IMR-90 (cell line): ENCODE measurements at regions not wholly inside any gene's neighbourhood (a gene's known extent, or its start where the extent isn't known, plus 50 kb on each side); places are given as distances from the start of the nearest gene placed in this dataset.
"Not testable (repeated sequence)": the region's sequence is repeated elsewhere in the genome, so short reads cannot be mapped to it uniquely, and the experiment has no call there.

Experiments
- ATAC-seq: fragments of 200-7000 bp; cut with Tn5 transposase; 2 replicates; pipeline ENCODE4 v1.9.1; 2020; ENCODE audit warnings: low read depth, mild to moderate bottlenecking, moderate library complexity
- BruUV-seq: library from RNA; stranded (reverse); fragments of 400-500 nt; replicated peaks from 2 replicates; lab custom pipeline; 2021; lab: Mats Ljungman, UMichigan
- CTCF ChIA-PET: fragments of 300-600 bp; formaldehyde crosslinking; extraction: SDS; loops from one replicate; lab custom pipeline; 2021; ENCODE audit warnings: antibody characterized with exemption; lab: Yijun Ruan, JAX
- POLR2A ChIA-PET: fragments of 300-600 bp; sonication (Branson Sonifier 250); formaldehyde crosslinking; loops from one replicate; lab custom pipeline; 2022; ENCODE audit warnings: antibody characterized with exemption; ENCODE audit not compliant: unreplicated experiment; lab: Charles Lee
- DNase-seq: peaks from one replicate; pipeline ENCODE4 v3.0.0; 2013
- H2AFZ ChIP-seq: replicated peaks from 2 replicates; pipeline ENCODE3; 2013; ENCODE audit warnings: low read length, mild to moderate bottlenecking; ENCODE audit not compliant: poor library complexity
- H2AK5ac ChIP-seq: 2 replicates; pipeline ENCODE4 v1.6.1; 2013; ENCODE audit warnings: low read depth, low read length, inconsistent platforms
- H2AK9ac ChIP-seq: replicated peaks from 2 replicates; pipeline ENCODE3; 2013; ENCODE audit warnings: mild to moderate bottlenecking, low read depth, low read length, moderate library complexity; ENCODE audit not compliant: poor library complexity
- H2BK120ac ChIP-seq: 2 replicates; pipeline ENCODE4 v1.6.1; 2013; ENCODE audit warnings: low read depth, low read length, inconsistent platforms
- H2BK15ac ChIP-seq: 3 replicates; pipeline ENCODE4 v1.6.1; 2013; ENCODE audit warnings: low read depth, low read length, inconsistent platforms
- H2BK20ac ChIP-seq: 2 replicates; pipeline ENCODE4 v1.6.1; 2013; ENCODE audit warnings: low read depth, mild to moderate bottlenecking, inconsistent platforms, low read length, moderate library complexity
- H2BK5ac ChIP-seq: 2 replicates; pipeline ENCODE4 v1.6.1; 2013; ENCODE audit warnings: mild to moderate bottlenecking, low read depth, low read length, inconsistent platforms; ENCODE audit not compliant: poor library complexity, severe bottlenecking
- H3K14ac ChIP-seq: replicated peaks from 2 replicates; pipeline ENCODE4 v1.6.1; 2013; ENCODE audit warnings: low read depth, low read length, inconsistent platforms
- H3K18ac ChIP-seq: 2 replicates; pipeline ENCODE4 v1.6.1; 2013; ENCODE audit warnings: low read depth, low read length, control low read depth
- H3K23ac ChIP-seq: 2 replicates; pipeline ENCODE4 v1.6.1; 2013; ENCODE audit warnings: low read depth, low read length, inconsistent platforms
- H3K27ac ChIP-seq: 2 replicates; pipeline ENCODE4 v1.5.1; 2013; ENCODE audit warnings: mild to moderate bottlenecking, control low read depth, low read length; ENCODE audit not compliant: insufficient read depth
- H3K27me3 ChIP-seq: 2 replicates; pipeline ENCODE4 v1.6.1; 2013; ENCODE audit warnings: low read length; ENCODE audit not compliant: control insufficient read depth, insufficient read depth
- H3K36me3 ChIP-seq: 2 replicates; pipeline ENCODE4 v1.6.1; 2013; ENCODE audit warnings: low read length, mixed read lengths; ENCODE audit not compliant: control insufficient read depth, insufficient read depth
- H3K4ac ChIP-seq: 2 replicates; pipeline ENCODE4 v1.6.1; 2013; ENCODE audit warnings: low read depth, low read length, inconsistent platforms
- H3K4me1 ChIP-seq: 2 replicates; pipeline ENCODE4 v1.6.1; 2013; ENCODE audit warnings: low read length, mixed read lengths; ENCODE audit not compliant: control insufficient read depth, insufficient read depth
- H3K4me2 ChIP-seq: 2 replicates; pipeline ENCODE4 v1.6.1; 2013; ENCODE audit warnings: low read depth, mild to moderate bottlenecking, control low read depth, low read length, moderate library complexity
- H3K4me3 ChIP-seq: 2 replicates; pipeline ENCODE4 v1.5.1; 2013; ENCODE audit warnings: low read depth, mild to moderate bottlenecking, control low read depth, low read length, moderate library complexity; ENCODE audit not compliant: insufficient read depth
- H3K56ac ChIP-seq: 2 replicates; pipeline ENCODE4 v1.6.1; 2013; ENCODE audit warnings: low read length, inconsistent platforms; ENCODE audit not compliant: insufficient read depth; ENCODE audit errors: extremely low read depth
- H3K79me1 ChIP-seq, 2 experiments: 2 replicates each; pipeline ENCODE4 v1.6.1; 2013; ENCODE audit warnings: low read length in 2 of 2, inconsistent platforms in 1 of 2, low read depth in 1 of 2
- H3K9ac ChIP-seq: 2 replicates; pipeline ENCODE4 v1.6.1; 2013; ENCODE audit warnings: low read depth, low read length, control low read depth
- H3K9me1 ChIP-seq: 2 replicates; pipeline ENCODE4 v1.6.1; 2013; ENCODE audit warnings: low read length, inconsistent platforms; ENCODE audit not compliant: insufficient read depth
- H3K9me3 ChIP-seq: 2 replicates; pipeline ENCODE4 v1.6.1; 2013; ENCODE audit warnings: low read length; ENCODE audit not compliant: control insufficient read depth, insufficient read depth
- H4K20me1 ChIP-seq: 2 replicates; pipeline ENCODE4 v1.6.1; 2013; ENCODE audit warnings: low read length, inconsistent platforms; ENCODE audit not compliant: insufficient read depth
- H4K5ac ChIP-seq: 2 replicates; pipeline ENCODE4 v1.6.1; 2013; ENCODE audit warnings: mild to moderate bottlenecking, low read depth, low read length, control low read depth
- H4K8ac ChIP-seq, 2 experiments: 2 replicates each; pipeline ENCODE4 v1.6.1; 2013; ENCODE audit warnings: low read depth in 2 of 2, low read length in 2 of 2, control low read depth in 1 of 2, inconsistent platforms in 1 of 2
- H4K91ac ChIP-seq: 2 replicates; pipeline ENCODE4 v1.6.1; 2013; ENCODE audit warnings: low read depth, low read length, inconsistent platforms; ENCODE audit not compliant: insufficient read depth
- NFE2L2 ChIP-seq: fragments of 150-350 bp; IDR thresholded peaks from 2 replicates; pipeline ENCODE4 v1.6.1; 2016; ENCODE audit warnings: low read depth, mild to moderate bottlenecking, low read length
- POLR2A ChIP-seq: IDR thresholded peaks from 2 replicates; pipeline ENCODE4 v1.6.1; 2012; ENCODE audit warnings: mild to moderate bottlenecking, low read depth, low read length
- RCOR1 ChIP-seq: IDR thresholded peaks from 2 replicates; pipeline ENCODE4 v1.6.1; 2012; ENCODE audit warnings: mild to moderate bottlenecking, low read length, improper control_type of control experiment; ENCODE audit not compliant: insufficient replicate concordance
- RFX5 ChIP-seq: IDR thresholded peaks from 2 replicates; pipeline ENCODE4 v1.8.0; 2012; ENCODE audit warnings: low read depth, mild to moderate bottlenecking, low read length, moderate library complexity
- USF2 ChIP-seq: fragments of 150-350 bp; IDR thresholded peaks from 2 replicates; pipeline ENCODE4 v1.6.1; 2017; ENCODE audit warnings: mild to moderate bottlenecking, antibody characterized with exemption, low read length, low read depth
- WGBS, 2 experiments: methylation state at CpG; one replicate each; pipeline versions ENCODE4 v1.1.5 to v1.1.7; 2013; ENCODE audit warnings: missing lambda C conversion rate in 2 of 2; ENCODE audit not compliant: insufficient read length in 1 of 2; ENCODE audit errors: extremely low coverage in 2 of 2; 5-methylcytosine and 5-hydroxymethylcytosine counted together
- dilution Hi-C: fragments of 300-500 bp; cut with HindIII; formaldehyde crosslinking; loops from one replicate; pipeline ENCODE4 v1.14.3; 2018; ENCODE audit warnings: low sequenced_read_pairs; ENCODE audit not compliant: unreplicated experiment
- in situ Hi-C: fragments of 300-500 bp; cut with MboI; formaldehyde crosslinking; loops from 3 replicates; pipeline ENCODE4 v1.14.3; 2019; ENCODE audit warnings: low sequenced_read_pairs, inconsistent platforms, mixed read lengths
- intact Hi-C: fragments of 100-400 bp; cut with micrococcal nuclease; formaldehyde crosslinking; loops from 2 replicates; pipeline ENCODE4 v1.10.0; 2022

GRCh38 chr10:125230251-125230650 lies 69.9 kb upstream of the CTBP2 start (continued):
- no peak for TF ChIP-seq USF2
- no peak for TF ChIP-seq POLR2A
- TF ChIP-seq RCOR1: no peak
- TF ChIP-seq NFE2L2: no peak
- no peak for TF ChIP-seq RFX5

GRCh38 chr10:125228245-125228940 lies 68.0 kb upstream of the CTBP2 start:
- POLR2A ChIA-PET, H3K4me2 ChIP-seq, H3K14ac ChIP-seq, dilution Hi-C loops, ATAC-seq, in situ Hi-C loops, H3K18ac ChIP-seq, H2BK20ac ChIP-seq, BruUV-seq, H3K27me3 ChIP-seq, H2AK5ac ChIP-seq, H3K4me3 ChIP-seq, H3K56ac ChIP-seq, H4K91ac ChIP-seq, H2AFZ ChIP-seq, H3K27ac ChIP-seq, H4K5ac ChIP-seq, CTCF ChIA-PET, H2BK120ac ChIP-seq, H4K20me1 ChIP-seq, H2AK9ac ChIP-seq, H3K9ac ChIP-seq, H3K9me3 ChIP-seq, H2BK15ac ChIP-seq, H3K4ac ChIP-seq, intact Hi-C loops, H3K36me3 ChIP-seq, H4K8ac ChIP-seq, H2BK5ac ChIP-seq, DNase-seq, H3K23ac ChIP-seq: not testable (repeated sequence)
- peaks cover 0 to 10% of the 10 kb centered on the region in 2 experiments; a peak in 2 of 4 replicates for H3K79me1 ChIP-seq
- peaks cover 16% of the 10 kb centered on the region for H3K9me1 ChIP-seq
- H3K4me1 ChIP-seq: peaks cover 12% of the 10 kb centered on the region
- 90% methylated on average over 5 of the region's 38 CpGs; no CpG with 5 or more reads in 1 of the 2 experiments for WGBS, 2 experiments
